Activated B cell treated with CpG ODN at 0.5 μM for 24 hours (primary cell): ENCODE measurements at regions not wholly inside any gene's neighbourhood (a gene's known extent, or its start where the extent isn't known, plus 50 kb on each side); places are given as distances from the start of the nearest gene placed in this dataset.

ENCODE experiments used
- ATAC-seq: fragments of 200-7000 bp; cut with Tn5 transposase; one replicate; pipeline ENCODE4 v1.10.0; 2021; ENCODE audit warnings: low read depth, mild to moderate bottlenecking, moderate library complexity
- CTCF ChIA-PET: fragments of 350-600 bp; sonication (Branson Sonifier 250); formaldehyde crosslinking; loops from one replicate; lab custom pipeline; 2021; ENCODE audit warnings: antibody characterized with exemption; lab: Charles Lee
- POLR2A ChIA-PET: fragments of 350-600 bp; sonication (Branson Sonifier 250); formaldehyde crosslinking; loops from one replicate; lab custom pipeline; 2021; ENCODE audit warnings: antibody characterized with exemption; lab: Charles Lee
- DNase-seq: peaks from one replicate; pipeline ENCODE4 v3.0.0; 2022
- H3K27ac Mint-ChIP-seq: one replicate; pipeline ENCODE4 v1.8.0; 2020; ENCODE audit warnings: mixed read lengths
- H3K27me3 Mint-ChIP-seq: one replicate; pipeline ENCODE4 v1.8.0; 2021; ENCODE audit warnings: mixed read lengths
- H3K36me3 Mint-ChIP-seq: one replicate; pipeline ENCODE4 v1.8.0; 2021; ENCODE audit warnings: low read depth, mixed read lengths
- H3K4me1 Mint-ChIP-seq: one replicate; pipeline ENCODE4 v1.8.0; 2021; ENCODE audit warnings: mixed read lengths
- H3K4me3 Mint-ChIP-seq: one replicate; pipeline ENCODE4 v1.8.0; 2020; ENCODE audit warnings: mild to moderate bottlenecking, mixed read lengths
- H3K9me3 Mint-ChIP-seq: one replicate; pipeline ENCODE4 v1.8.0; 2020; ENCODE audit warnings: mixed read lengths
- CTCF ChIP-seq: fragments of 200-600 bp; IDR thresholded peaks from one replicate; pipeline ENCODE4 v1.8.0; 2022; ENCODE audit warnings: antibody characterized with exemption, mild to moderate bottlenecking
- intact Hi-C: fragments of 100-400 bp; cut with micrococcal nuclease; formaldehyde crosslinking; loops from one replicate; pipeline ENCODE4 v1.15.1; 2024

- Mint-ChIP-seq H3K4me1 (no peaks in the 10 kb centered on the region), H3K9me3 (no peaks in the 10 kb centered on the region), H3K27ac (no peak overlapping the region), H3K36me3 (no peaks in the 10 kb centered on the region), H3K4me3 (no peak overlapping the region), H3K27me3 (peaks cover 19% of the 10 kb centered on the region)
- CTCF ChIA-PET, result no interaction called here
- intact Hi-C loops, result no loop called here
- POLR2A ChIA-PET, result no interaction called here
- ATAC-seq (no peak), DNase-seq (no peak)
- no peak for TF ChIP-seq CTCF
Measured at GRCh38 chr1:221392453-221392852, 349.4 kb downstream of the DUSP10 start.

GRCh38 chr1:221394011-221394544 lies 347.8 kb downstream of the DUSP10 start:
- POLR2A ChIA-PET, result no interaction called here
- Mint-ChIP-seq H3K4me1 (no peaks in the 10 kb centered on the region), H3K27me3 (peaks cover 17% of the 10 kb centered on the region), H3K4me3 (no peak overlapping the region), H3K36me3 (no peaks in the 10 kb centered on the region), H3K9me3 (peaks cover 5% of the 10 kb centered on the region), H3K27ac (no peak overlapping the region)
- DNase-seq, result no peak
- intact Hi-C loops, result no loop called here
- TF ChIP-seq CTCF, result no peak
- no peak for ATAC-seq
- CTCF ChIA-PET, result no interaction called here

GRCh38 chr1:221396526-221396925 lies 345.4 kb downstream of the DUSP10 start:
- Mint-ChIP-seq H3K9me3 (peaks cover 10% of the 10 kb centered on the region), H3K27me3 (peaks cover 18% of the 10 kb centered on the region), H3K4me1 (no peaks in the 10 kb centered on the region), H3K36me3 (no peaks in the 10 kb centered on the region), H3K27ac (no peak overlapping the region), H3K4me3 (no peak overlapping the region)
- ChIA-PET POLR2A (no interaction called here), CTCF (no interaction called here)
- intact Hi-C loops, result no loop called here
- ATAC-seq (no peak), DNase-seq (no peak)
- TF ChIP-seq CTCF, result no peak

GRCh38 chr1:221397141-221397540 lies 344.7 kb downstream of the DUSP10 start:
- ChIA-PET POLR2A (no interaction called here), CTCF (no interaction called here)
- no peaks in the 10 kb centered on the region for H3K36me3 Mint-ChIP-seq
- TF ChIP-seq CTCF, result no peak
- intact Hi-C loops, result no loop called here
- no peak overlapping the region for H3K4me3 Mint-ChIP-seq
- no peak for ATAC-seq
- peaks cover 18% of the 10 kb centered on the region for H3K27me3 Mint-ChIP-seq
- no peak overlapping the region for H3K27ac Mint-ChIP-seq
- H3K4me1 Mint-ChIP-seq, result no peaks in the 10 kb centered on the region
- no peak for DNase-seq
- peaks cover 10% of the 10 kb centered on the region for H3K9me3 Mint-ChIP-seq

GRCh38 chr1:221397606-221398005 lies 344.3 kb downstream of the DUSP10 start:
- H3K36me3 Mint-ChIP-seq, result no peaks in the 10 kb centered on the region
- H3K4me1 Mint-ChIP-seq, result no peaks in the 10 kb centered on the region
- no peak overlapping the region for H3K4me3 Mint-ChIP-seq
- intact Hi-C loops, result no loop called here
- DNase-seq (no peak), ATAC-seq (no peak)
- POLR2A ChIA-PET, result no interaction called here
- no peak overlapping the region for H3K27ac Mint-ChIP-seq
- H3K27me3 Mint-ChIP-seq, result peaks cover 18% of the 10 kb centered on the region
- no peak for TF ChIP-seq CTCF
- CTCF ChIA-PET, result no interaction called here
- peaks cover 10% of the 10 kb centered on the region for H3K9me3 Mint-ChIP-seq
